ENCODE measurements at regions not wholly inside any gene's neighbourhood (a gene's known extent, or its start where the extent isn't known, plus 50 kb on each side); places are given as distances from the start of the nearest gene placed in this dataset.

DNA sequence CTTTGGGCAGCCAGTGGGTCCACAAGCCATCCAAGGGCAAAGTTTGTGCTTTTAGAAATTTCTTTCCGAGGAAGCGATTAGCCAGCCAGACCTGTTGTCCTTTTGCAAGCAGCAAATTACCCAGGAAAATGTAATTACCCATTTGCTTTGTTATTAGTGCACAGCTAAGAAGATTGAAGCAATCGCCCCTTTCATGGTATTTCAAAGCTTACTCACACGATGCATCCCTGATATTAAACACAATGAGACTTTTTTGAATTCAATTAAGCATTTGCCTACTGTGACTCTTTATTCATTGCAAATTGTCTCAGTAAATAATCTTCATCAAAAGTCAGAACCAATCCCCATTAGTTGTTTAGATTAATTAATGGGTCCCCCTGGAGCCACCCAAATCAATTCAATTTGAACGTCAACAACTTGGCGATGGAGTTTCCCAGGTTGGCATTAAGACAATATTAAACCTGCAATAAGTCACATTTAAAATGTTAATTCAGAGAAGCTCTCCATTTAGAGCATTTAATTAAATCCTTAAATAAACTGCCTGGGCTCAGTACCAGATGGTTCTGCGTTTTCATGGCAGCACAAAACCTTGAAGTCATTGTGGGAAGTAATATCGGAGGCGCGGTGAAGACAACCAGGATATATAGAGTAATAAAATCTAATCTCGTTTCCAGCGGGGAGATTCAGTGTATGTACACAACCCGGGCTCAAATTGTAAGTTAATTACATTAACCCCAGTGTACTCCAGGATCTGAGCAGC lies 366.2 kb upstream of the TNRC6C start:
- H3K4me2 ChIP-seq = no peak overlapping the region
- H3K79me2 ChIP-seq (ENCODE audit: low read depth) = no peaks in the 10 kb centered on the region
- ChIA-PET POLR2A (ENCODE audit: unreplicated experiment) (interaction anchor here (0.6 kb wide), 1 partner anchor 355 kb away, joined by 10 read pairs; no protein-coding TSS in a partner anchor), CTCF (no interaction called here)
- H3K4me3 ChIP-seq = no peak overlapping the region
- no peaks in the 10 kb centered on the region for H3F3A ChIP-seq (ENCODE audit: insufficient read depth, low read depth)
- no peaks in the 10 kb centered on the region for H3K9me2 ChIP-seq (ENCODE audit: insufficient read depth)
- no peaks in the 10 kb centered on the region for H3K36me3 ChIP-seq (ENCODE audit: low read depth)
- no peak for TF ChIP-seq EZH2 (IDR thresholded peaks at IDR 0.05; ENCODE audit: low read depth)
- TF ChIP-seq, protein P1, sequence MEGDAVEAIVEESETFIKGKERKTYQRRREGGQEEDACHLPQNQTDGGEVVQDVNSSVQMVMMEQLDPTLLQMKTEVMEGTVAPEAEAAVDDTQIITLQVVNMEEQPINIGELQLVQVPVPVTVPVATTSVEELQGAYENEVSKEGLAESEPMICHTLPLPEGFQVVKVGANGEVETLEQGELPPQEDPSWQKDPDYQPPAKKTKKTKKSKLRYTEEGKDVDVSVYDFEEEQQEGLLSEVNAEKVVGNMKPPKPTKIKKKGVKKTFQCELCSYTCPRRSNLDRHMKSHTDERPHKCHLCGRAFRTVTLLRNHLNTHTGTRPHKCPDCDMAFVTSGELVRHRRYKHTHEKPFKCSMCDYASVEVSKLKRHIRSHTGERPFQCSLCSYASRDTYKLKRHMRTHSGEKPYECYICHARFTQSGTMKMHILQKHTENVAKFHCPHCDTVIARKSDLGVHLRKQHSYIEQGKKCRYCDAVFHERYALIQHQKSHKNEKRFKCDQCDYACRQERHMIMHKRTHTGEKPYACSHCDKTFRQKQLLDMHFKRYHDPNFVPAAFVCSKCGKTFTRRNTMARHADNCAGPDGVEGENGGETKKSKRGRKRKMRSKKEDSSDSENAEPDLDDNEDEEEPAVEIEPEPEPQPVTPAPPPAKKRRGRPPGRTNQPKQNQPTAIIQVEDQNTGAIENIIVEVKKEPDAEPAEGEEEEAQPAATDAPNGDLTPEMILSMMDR (conservative IDR thresholded peaks at IDR 0.05) = no peak
- no peaks in the 10 kb centered on the region for H3K9me3 ChIP-seq (ENCODE audit: insufficient read depth, low read depth)
- no peaks in the 10 kb centered on the region for H4K20me1 ChIP-seq (ENCODE audit: insufficient read depth)
- H3K27ac ChIP-seq = no peak overlapping the region
- no peaks in the 10 kb centered on the region for H3K4me1 ChIP-seq (replicated peaks; ENCODE audit: insufficient read depth)
- BruUV-seq (replicated peaks) = no TSS peak
- intact Hi-C loops (cut with micrococcal nuclease; ENCODE audit: unreplicated experiment) = no loop called here
- peaks cover 79% of the 10 kb centered on the region for H3K27me3 ChIP-seq (ENCODE audit: insufficient read depth, low read depth)
- H2AFZ ChIP-seq = no peak overlapping the region
- no peak for DNase-seq

DNA sequence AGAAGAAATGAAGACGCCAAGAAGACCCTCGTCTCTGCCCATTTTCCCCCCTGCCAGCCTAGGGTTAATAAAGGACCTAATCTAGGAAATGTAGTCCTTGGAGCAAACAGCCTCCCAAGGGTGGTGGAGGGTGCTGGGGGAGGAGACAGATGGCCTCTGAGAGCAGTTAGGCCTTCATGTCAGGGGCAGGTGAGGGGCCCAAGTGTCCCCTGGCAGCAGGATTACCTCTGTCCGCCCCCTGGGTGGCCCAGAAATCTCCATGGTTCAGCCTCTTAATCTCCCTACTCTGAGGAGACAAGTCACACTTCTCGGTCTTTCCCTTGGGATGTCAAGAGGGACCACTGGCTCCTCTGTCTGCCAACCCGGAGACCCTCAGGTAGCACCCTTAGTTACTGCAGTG lies 365.4 kb upstream of the TNRC6C start:
- intact Hi-C loops (cut with micrococcal nuclease; ENCODE audit: unreplicated experiment) = no loop called here
- Histone ChIP-seq H3K4me1 (replicated peaks; ENCODE audit: insufficient read depth) (no peaks in the 10 kb centered on the region), H3F3A (ENCODE audit: insufficient read depth, low read depth) (no peaks in the 10 kb centered on the region), H3K9me3 (ENCODE audit: insufficient read depth, low read depth) (no peaks in the 10 kb centered on the region), H3K79me2 (ENCODE audit: low read depth) (no peaks in the 10 kb centered on the region), H3K4me2 (no peak overlapping the region), H3K27ac (no peak overlapping the region), H3K9me2 (ENCODE audit: insufficient read depth) (no peaks in the 10 kb centered on the region), H4K20me1 (ENCODE audit: insufficient read depth) (no peaks in the 10 kb centered on the region), H2AFZ (no peak overlapping the region), H3K4me3 (no peak overlapping the region), H3K27me3 (ENCODE audit: insufficient read depth, low read depth) (peaks cover 83% of the 10 kb centered on the region), H3K36me3 (ENCODE audit: low read depth) (no peaks in the 10 kb centered on the region)
- ChIA-PET POLR2A (ENCODE audit: unreplicated experiment) (no interaction called here), CTCF (no interaction called here)
- BruUV-seq (replicated peaks) = no TSS peak
- DNase-seq = no peak
- TF ChIP-seq, protein P1 (conservative IDR thresholded peaks at IDR 0.05) = no peak
- no peak for TF ChIP-seq EZH2 (IDR thresholded peaks at IDR 0.05; ENCODE audit: low read depth)

DNA sequence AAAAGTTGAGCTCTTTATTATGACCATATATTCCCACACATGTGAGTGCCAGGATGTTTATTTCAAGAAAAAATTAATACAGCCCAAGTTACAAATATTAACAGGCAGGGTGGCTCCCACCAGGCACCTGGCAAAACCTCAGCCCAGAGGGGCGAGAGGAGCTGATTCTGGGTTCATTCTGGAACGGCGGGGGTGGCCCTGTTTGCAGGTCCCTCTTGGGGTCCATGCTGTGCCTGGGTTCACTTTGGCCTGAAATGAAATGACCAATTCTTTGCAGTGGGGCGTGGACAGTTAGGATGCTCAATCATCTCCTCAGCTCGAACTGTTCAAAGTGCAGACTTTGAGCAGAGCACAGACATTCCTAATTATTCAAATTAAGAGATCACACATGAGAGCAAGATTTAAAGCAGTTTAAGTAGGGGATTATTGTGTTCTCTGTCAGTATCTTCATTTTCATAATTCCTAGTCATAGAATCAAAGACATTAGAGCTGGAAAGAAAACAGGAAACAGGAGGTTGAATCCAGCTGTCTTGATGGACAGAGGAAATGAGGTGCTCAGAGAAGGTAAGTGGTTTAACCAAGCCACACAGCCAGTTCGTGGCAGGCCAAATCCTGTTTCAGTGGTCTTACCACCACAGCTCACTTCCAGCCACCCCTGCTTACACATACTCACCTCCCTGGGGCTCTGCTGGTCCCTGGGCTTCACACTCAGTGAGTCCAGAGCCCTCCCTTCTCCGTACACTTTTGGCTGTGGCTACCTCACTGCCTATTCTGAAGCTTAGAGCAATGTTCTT lies 363.9 kb upstream of the TNRC6C start:
- H3K36me3 ChIP-seq (ENCODE audit: low read depth) = no peaks in the 10 kb centered on the region
- TF ChIP-seq EZH2 (IDR thresholded peaks at IDR 0.05; ENCODE audit: low read depth) = no peak
- TF ChIP-seq, protein P1 (conservative IDR thresholded peaks at IDR 0.05) = no peak
- H3K4me1 ChIP-seq (replicated peaks; ENCODE audit: insufficient read depth) = no peaks in the 10 kb centered on the region
- ChIA-PET POLR2A (ENCODE audit: unreplicated experiment) (no interaction called here), CTCF (no interaction called here)
- no peaks in the 10 kb centered on the region for H3K79me2 ChIP-seq (ENCODE audit: low read depth)
- no peak overlapping the region for H2AFZ ChIP-seq
- no peaks in the 10 kb centered on the region for H3K9me3 ChIP-seq (ENCODE audit: insufficient read depth, low read depth)
- no peaks in the 10 kb centered on the region for H3F3A ChIP-seq (ENCODE audit: insufficient read depth, low read depth)
- H3K9me2 ChIP-seq (ENCODE audit: insufficient read depth) = no peaks in the 10 kb centered on the region
- H3K4me3 ChIP-seq = no peak overlapping the region
- peaks cover 88% of the 10 kb centered on the region for H3K27me3 ChIP-seq (ENCODE audit: insufficient read depth, low read depth)
- DNase-seq = no peak
- intact Hi-C loops (cut with micrococcal nuclease; ENCODE audit: unreplicated experiment) = no loop called here
- no peaks in the 10 kb centered on the region for H4K20me1 ChIP-seq (ENCODE audit: insufficient read depth)
- H3K27ac ChIP-seq = no peak overlapping the region
- no TSS peak for BruUV-seq (replicated peaks)
- no peak overlapping the region for H3K4me2 ChIP-seq
